Osteoblast (primary cell): ENCODE measurements at regions not wholly inside any gene's neighbourhood (a gene's known extent, or its start where the extent isn't known, plus 50 kb on each side); places are given as distances from the start of the nearest gene placed in this dataset.

Source experiments
- DNase-seq: peaks from one replicate; pipeline ENCODE4 v3.0.0; 2011; ENCODE audit warnings: low spot score, mixed read lengths; ENCODE audit not compliant: insufficient read length; ENCODE audit errors: missing footprints
- H2AFZ ChIP-seq: 2 replicates; pipeline ENCODE4 v1.6.0; 2011; ENCODE audit warnings: mild to moderate bottlenecking, low read length
- H3K27ac ChIP-seq: 2 replicates; pipeline ENCODE4 v1.5.1; 2011; ENCODE audit warnings: mild to moderate bottlenecking, low read depth, low read length, moderate library complexity
- H3K27me3 ChIP-seq: 2 replicates; pipeline ENCODE4 v1.6.0; 2012; ENCODE audit warnings: mild to moderate bottlenecking, control low read depth, inconsistent platforms, low read length, moderate library complexity; ENCODE audit not compliant: insufficient read depth
- H3K36me3 ChIP-seq: 2 replicates; pipeline ENCODE4 v1.5.1; 2011; ENCODE audit warnings: mild to moderate bottlenecking, low read length, control low read depth, moderate library complexity; ENCODE audit not compliant: insufficient read depth
- H3K4me1 ChIP-seq: 2 replicates; pipeline ENCODE4 v1.5.1; 2011; ENCODE audit warnings: mild to moderate bottlenecking, low read length, control low read depth, moderate library complexity; ENCODE audit not compliant: insufficient read depth
- H3K4me2 ChIP-seq: 2 replicates; pipeline ENCODE4 v1.6.0; 2011; ENCODE audit warnings: mild to moderate bottlenecking, low read length; ENCODE audit not compliant: insufficient read depth
- H3K4me3 ChIP-seq: fragments of 200-600 bp; sonication (generic); 3 replicates; pipeline ENCODE4 v1.5.1; 2012; ENCODE audit warnings: mild to moderate bottlenecking, low read length, inconsistent platforms; ENCODE audit not compliant: insufficient read depth
- H3K79me2 ChIP-seq: 2 replicates; pipeline ENCODE4 v1.6.0; 2012; ENCODE audit warnings: mild to moderate bottlenecking, low read length, control low read depth, inconsistent platforms; ENCODE audit not compliant: insufficient read depth
- H3K9me3 ChIP-seq: 2 replicates; pipeline ENCODE4 v1.5.1; 2011; ENCODE audit warnings: low read depth, low read length, control low read depth
- H4K20me1 ChIP-seq: 2 replicates; pipeline ENCODE4 v1.6.0; 2012; ENCODE audit warnings: mild to moderate bottlenecking, low read length, control low read depth; ENCODE audit not compliant: insufficient read depth
- TF ChIP-seq, protein P1 (sequence below): IDR thresholded peaks from 2 replicates; pipeline ENCODE4 v1.5.1; 2011; ENCODE audit warnings: mild to moderate bottlenecking, low read depth, low read length, moderate library complexity; ENCODE audit errors: extremely low read depth

DNA sequence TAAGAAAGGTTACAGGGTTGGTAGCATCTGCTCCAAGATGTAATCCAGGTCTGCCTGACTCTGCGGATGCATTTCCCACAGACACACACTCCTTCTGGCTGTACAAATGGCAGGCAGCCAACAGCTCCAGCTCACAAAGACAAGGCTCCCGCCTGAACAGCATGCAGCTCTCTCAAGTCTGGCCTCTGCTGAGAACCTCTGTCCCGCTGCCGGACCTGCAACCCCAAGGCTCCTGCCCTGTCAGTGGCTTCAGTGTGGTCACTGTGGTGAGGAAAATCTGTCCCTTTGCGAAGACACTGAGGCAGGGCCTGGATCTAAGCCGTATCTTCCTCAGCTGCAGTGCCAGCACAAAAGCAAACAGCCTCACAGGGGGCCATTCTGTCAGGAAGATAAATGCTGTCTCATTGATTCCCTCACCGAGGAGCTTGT lies 469.3 kb upstream of the MEX3C start:
- TF ChIP-seq, protein P1, sequence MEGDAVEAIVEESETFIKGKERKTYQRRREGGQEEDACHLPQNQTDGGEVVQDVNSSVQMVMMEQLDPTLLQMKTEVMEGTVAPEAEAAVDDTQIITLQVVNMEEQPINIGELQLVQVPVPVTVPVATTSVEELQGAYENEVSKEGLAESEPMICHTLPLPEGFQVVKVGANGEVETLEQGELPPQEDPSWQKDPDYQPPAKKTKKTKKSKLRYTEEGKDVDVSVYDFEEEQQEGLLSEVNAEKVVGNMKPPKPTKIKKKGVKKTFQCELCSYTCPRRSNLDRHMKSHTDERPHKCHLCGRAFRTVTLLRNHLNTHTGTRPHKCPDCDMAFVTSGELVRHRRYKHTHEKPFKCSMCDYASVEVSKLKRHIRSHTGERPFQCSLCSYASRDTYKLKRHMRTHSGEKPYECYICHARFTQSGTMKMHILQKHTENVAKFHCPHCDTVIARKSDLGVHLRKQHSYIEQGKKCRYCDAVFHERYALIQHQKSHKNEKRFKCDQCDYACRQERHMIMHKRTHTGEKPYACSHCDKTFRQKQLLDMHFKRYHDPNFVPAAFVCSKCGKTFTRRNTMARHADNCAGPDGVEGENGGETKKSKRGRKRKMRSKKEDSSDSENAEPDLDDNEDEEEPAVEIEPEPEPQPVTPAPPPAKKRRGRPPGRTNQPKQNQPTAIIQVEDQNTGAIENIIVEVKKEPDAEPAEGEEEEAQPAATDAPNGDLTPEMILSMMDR: no peak
- no peak overlapping the region for H2AFZ ChIP-seq
- H3K27me3 ChIP-seq: no peaks in the 10 kb centered on the region
- DNase-seq: no peak
- no peak overlapping the region for H3K4me3 ChIP-seq
- no peaks in the 10 kb centered on the region for H3K9me3 ChIP-seq
- no peaks in the 10 kb centered on the region for H3K36me3 ChIP-seq
- H3K4me1 ChIP-seq: no peaks in the 10 kb centered on the region
- no peaks in the 10 kb centered on the region for H3K79me2 ChIP-seq
- H4K20me1 ChIP-seq: no peaks in the 10 kb centered on the region
- no peak overlapping the region for H3K4me2 ChIP-seq
- no peak overlapping the region for H3K27ac ChIP-seq

DNA sequence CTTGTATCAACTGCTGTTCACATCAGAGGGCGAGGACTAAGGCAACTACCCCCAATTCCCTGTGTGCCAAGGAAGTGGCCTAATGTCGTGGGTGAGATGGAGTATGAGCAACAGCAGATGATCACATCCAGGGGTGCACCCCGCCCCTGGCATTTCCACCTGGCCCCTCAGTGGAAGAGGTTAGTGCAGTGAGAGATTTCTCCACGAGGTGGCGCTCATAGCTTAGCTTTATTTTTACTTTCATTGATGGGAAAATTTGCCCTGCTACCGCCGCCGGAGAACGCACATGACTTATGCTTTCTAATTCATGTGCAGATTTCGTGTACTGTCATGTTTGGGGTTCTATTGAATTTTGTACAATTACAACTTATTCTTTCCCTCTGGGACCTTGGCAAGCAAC lies 470.6 kb upstream of the MEX3C start:
- TF ChIP-seq, protein P1: peak; percentile 62
- no peaks in the 10 kb centered on the region for H3K36me3 ChIP-seq

DNA sequence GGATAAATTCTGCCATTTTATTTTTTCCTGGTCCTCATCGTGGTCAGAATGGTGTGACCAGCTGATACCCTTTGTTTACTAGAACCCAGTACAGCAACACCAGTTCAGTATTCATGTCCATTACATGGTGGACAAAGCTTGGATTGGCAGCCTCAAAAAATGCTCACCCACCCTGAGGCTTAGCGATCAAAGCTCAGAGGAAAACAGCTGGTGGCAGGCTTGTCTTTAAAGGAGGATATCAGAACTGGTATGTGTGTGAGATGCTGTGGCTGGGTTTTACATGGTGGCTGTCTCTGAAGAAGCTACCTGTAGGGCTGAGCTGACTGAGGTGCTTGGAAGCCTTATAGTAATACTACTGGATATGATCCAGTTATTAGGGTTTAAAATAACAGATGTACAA lies 471.1 kb upstream of the MEX3C start:
- Histone ChIP-seq H3K4me3 (no peak overlapping the region), H3K4me1 (no peaks in the 10 kb centered on the region), H3K79me2 (no peaks in the 10 kb centered on the region), H3K27ac (no peak overlapping the region), H3K27me3 (no peaks in the 10 kb centered on the region), H2AFZ (no peak overlapping the region), H3K9me3 (no peaks in the 10 kb centered on the region), H3K36me3 (no peaks in the 10 kb centered on the region), H4K20me1 (no peaks in the 10 kb centered on the region), H3K4me2 (no peak overlapping the region)
- no peak for DNase-seq
- TF ChIP-seq, protein P1: no peak

More for the DNA sequence above, 470.6 kb upstream of the MEX3C start:
- DNase-seq: no peak
- Histone ChIP-seq H4K20me1 (no peaks in the 10 kb centered on the region), H3K27me3 (no peaks in the 10 kb centered on the region), H3K79me2 (no peaks in the 10 kb centered on the region), H3K4me2 (no peak overlapping the region), H2AFZ (no peak overlapping the region), H3K4me3 (no peak overlapping the region), H3K4me1 (no peaks in the 10 kb centered on the region), H3K27ac (no peak overlapping the region), H3K9me3 (no peaks in the 10 kb centered on the region)

DNA sequence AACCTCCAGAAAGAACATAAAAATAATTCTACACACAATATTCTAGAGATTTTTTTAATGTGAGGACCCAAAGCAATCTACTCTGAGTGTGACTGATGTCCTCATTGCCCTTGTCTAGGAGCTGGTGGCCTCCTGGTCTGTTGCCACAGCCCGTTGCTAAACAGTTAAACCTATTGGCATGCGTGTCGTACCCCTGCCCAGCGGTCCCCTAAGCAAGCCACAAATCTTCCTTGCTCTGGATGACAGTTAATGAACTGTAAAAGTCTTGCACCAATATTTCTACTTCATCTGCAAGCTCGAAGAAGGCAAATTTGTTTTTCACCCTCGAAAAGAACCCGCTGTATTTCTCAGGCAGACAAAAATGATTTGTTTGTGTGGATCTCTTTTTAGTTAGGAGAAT lies 489.1 kb upstream of the MEX3C start:
- no peak overlapping the region for H3K4me3 ChIP-seq
- no peaks in the 10 kb centered on the region for H3K4me1 ChIP-seq
- H3K79me2 ChIP-seq: no peaks in the 10 kb centered on the region
- no peaks in the 10 kb centered on the region for H4K20me1 ChIP-seq
- no peaks in the 10 kb centered on the region for H3K36me3 ChIP-seq
- no peaks in the 10 kb centered on the region for H3K9me3 ChIP-seq
- TF ChIP-seq, protein P1: no peak
- H3K4me2 ChIP-seq: no peak overlapping the region
- no peak overlapping the region for H2AFZ ChIP-seq
- H3K27ac ChIP-seq: no peak overlapping the region
- H3K27me3 ChIP-seq: no peaks in the 10 kb centered on the region
- DNase-seq: no peak
